CD14-positive monocyte (primary cell): ENCODE measurements at regions not wholly inside any gene's neighbourhood (a gene's known extent, or its start where the extent isn't known, plus 50 kb on each side); places are given as distances from the start of the nearest gene placed in this dataset.

ENCODE experiments used
- DNase-seq, 3 donors: peaks; one replicate each; pipeline ENCODE4 v3.0.0-alpha.2; 2011 to 2022
- H2AFZ ChIP-seq: 2 replicates; pipeline ENCODE4 v1.6.0; 2012; ENCODE audit warnings: mild to moderate bottlenecking, low read depth, low read length, inconsistent platforms; ENCODE audit not compliant: insufficient read depth, poor library complexity, severe bottlenecking
- H3K27ac ChIP-seq, 2 donors: 1 replicate in 1 of 2; 2 replicates in 1 of 2; pipeline ENCODE4 v1.5.1; 2012 to 2013; ENCODE audit warnings: low read length in 2 of 2, control low read depth in 1 of 2, inconsistent platforms in 1 of 2, low read depth in 1 of 2, mild to moderate bottlenecking in 1 of 2
- H3K27me3 ChIP-seq, 2 donors: one replicate each; pipeline versions ENCODE4 v1.6.0 to v1.6.1; 2011 to 2013; ENCODE audit warnings: low read length in 2 of 2; ENCODE audit not compliant: control insufficient read depth in 2 of 2, insufficient read depth in 2 of 2
- H3K36me3 ChIP-seq, 2 donors: replicated peaks in 1 of 2; 1 replicate in 1 of 2; 2 replicates in 1 of 2; pipeline versions ENCODE4 v1.5.1 to v1.6.1; 2012 to 2013; ENCODE audit warnings: low read length in 2 of 2, control low read depth in 1 of 2, inconsistent platforms in 1 of 2, mild to moderate bottlenecking in 1 of 2; ENCODE audit not compliant: insufficient read depth in 2 of 2, control insufficient read depth in 1 of 2
- H3K4me1 ChIP-seq, 2 donors: 1 replicate in 1 of 2; 2 replicates in 1 of 2; pipeline versions ENCODE4 v1.5.1 to v1.6.1; 2012 to 2013; ENCODE audit warnings: low read length in 2 of 2, control low read depth in 1 of 2, inconsistent platforms in 1 of 2, mild to moderate bottlenecking in 1 of 2, moderate library complexity in 1 of 2; ENCODE audit not compliant: insufficient read depth in 2 of 2, control insufficient read depth in 1 of 2
- H3K4me2 ChIP-seq: replicated peaks from 2 replicates; pipeline ENCODE3; 2012; ENCODE audit warnings: low read length, moderate library complexity, mild to moderate bottlenecking; ENCODE audit not compliant: poor library complexity, severe bottlenecking; ENCODE audit errors: extremely low read depth
- H3K4me3 ChIP-seq, 3 experiments: fragments of 200-600 bp in 1 of 3; sonication (generic) in 1 of 3; replicated peaks in 1 of 3; 1 replicate in 2 of 3; 2 replicates in 1 of 3; pipeline ENCODE4 v1.5.1; 2011 to 2013; ENCODE audit warnings: low read length in 3 of 3, mild to moderate bottlenecking in 3 of 3, control low read depth in 2 of 3, low read depth in 2 of 3, inconsistent platforms in 1 of 3, moderate library complexity in 1 of 3
- H3K79me2 ChIP-seq: 2 replicates; pipeline ENCODE4 v1.6.0; 2012; ENCODE audit warnings: mild to moderate bottlenecking, control low read depth, inconsistent platforms, low read length, moderate library complexity; ENCODE audit not compliant: insufficient read depth
- H3K9ac ChIP-seq: 2 replicates; pipeline ENCODE4 v1.6.0; 2017; ENCODE audit warnings: low read length, mild to moderate bottlenecking; ENCODE audit not compliant: insufficient read depth, poor library complexity, severe bottlenecking
- H3K9me3 ChIP-seq, 2 donors: replicated peaks in 1 of 2; 1 replicate in 1 of 2; 2 replicates in 1 of 2; pipeline versions ENCODE4 v1.5.1 to v1.6.1; 2012 to 2013; ENCODE audit warnings: low read length in 2 of 2, control low read depth in 1 of 2; ENCODE audit not compliant: control insufficient read depth in 1 of 2, insufficient read depth in 1 of 2
- H4K20me1 ChIP-seq: 2 replicates; pipeline ENCODE4 v1.6.0; 2012; ENCODE audit warnings: mild to moderate bottlenecking, low read length, control low read depth, moderate library complexity; ENCODE audit not compliant: insufficient read depth
- H3K27ac Mint-ChIP-seq, 7 donors: one replicate each; pipeline ENCODE4 v1.8.0; 2020; ENCODE audit warnings: mild to moderate bottlenecking in 7 of 7, mixed read lengths in 7 of 7, moderate library complexity in 6 of 7, inconsistent platforms in 2 of 7
- H3K27me3 Mint-ChIP-seq, 3 donors: one replicate each; pipeline ENCODE4 v1.8.0; 2021 to 2022; ENCODE audit warnings: low read depth in 3 of 3, mild to moderate bottlenecking in 3 of 3, mixed read lengths in 3 of 3, moderate library complexity in 3 of 3, inconsistent platforms in 1 of 3
- H3K36me3 Mint-ChIP-seq, 2 donors: one replicate each; pipeline ENCODE4 v1.8.0; 2020; ENCODE audit warnings: mixed read lengths in 2 of 2, inconsistent platforms in 1 of 2, mild to moderate bottlenecking in 1 of 2
- H3K4me1 Mint-ChIP-seq: one replicate; pipeline ENCODE4 v1.8.0; 2020; ENCODE audit warnings: mild to moderate bottlenecking, mixed read lengths
- H3K4me3 Mint-ChIP-seq, 2 donors: one replicate each; pipeline ENCODE4 v1.8.0; 2020; ENCODE audit warnings: mild to moderate bottlenecking in 2 of 2, mixed read lengths in 2 of 2, moderate library complexity in 1 of 2
- H3K9me3 Mint-ChIP-seq, 7 donors: one replicate each; pipeline ENCODE4 v1.8.0; 2020 to 2022; ENCODE audit warnings: mixed read lengths in 7 of 7, mild to moderate bottlenecking in 6 of 7, moderate library complexity in 6 of 7, inconsistent platforms in 2 of 7
- WGBS: methylation state at CpG from one replicate; pipeline ENCODE4 v1.1.5; 2013; ENCODE audit warnings: missing lambda C conversion rate; ENCODE audit not compliant: insufficient coverage; 5-methylcytosine and 5-hydroxymethylcytosine counted together
- intact Hi-C, 2 donors: fragments of 100-400 bp; cut with micrococcal nuclease; formaldehyde crosslinking; loops; one replicate each; pipeline versions ENCODE4 v1.15.0 to v1.15.1; 2023
- TF ChIP-seq, protein P1 (sequence below): fragments of 200-600 bp; IDR thresholded peaks from one replicate; pipeline ENCODE4 v1.8.0; 2022; ENCODE audit warnings: antibody characterized with exemption, mild to moderate bottlenecking

DNA sequence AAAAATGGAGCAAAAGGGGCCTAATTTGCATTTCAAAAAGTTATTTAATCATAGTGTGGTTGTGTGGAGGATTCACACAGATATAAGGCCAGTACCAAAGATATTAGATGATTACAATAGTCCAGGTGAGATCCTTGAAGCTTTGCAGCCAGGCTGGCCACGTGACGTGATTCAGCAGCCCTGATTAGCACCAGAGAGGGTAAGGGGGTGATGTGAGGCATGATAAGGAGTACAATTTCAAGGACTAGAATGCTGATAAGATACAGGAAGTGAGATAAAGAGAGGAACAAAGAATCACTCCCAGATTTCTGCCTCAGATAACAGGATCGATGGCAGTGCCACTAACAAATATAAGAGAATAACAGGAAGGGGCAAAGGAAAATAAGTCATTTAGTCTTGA is 108.4 kb upstream of the PALS2 start:
- no peaks in the 10 kb centered on the region for H3K4me1 ChIP-seq
- no peaks in the 10 kb centered on the region for H3K36me3 ChIP-seq
- no peak overlapping the region for H3K9ac ChIP-seq
- no peak overlapping the region for H3K4me3 Mint-ChIP-seq
- no peaks in the 10 kb centered on the region for H3K27me3 Mint-ChIP-seq
- no peaks in the 10 kb centered on the region for H3K79me2 ChIP-seq
- no peaks in the 10 kb centered on the region for H3K4me1 Mint-ChIP-seq
- H3K27ac Mint-ChIP-seq: no peak overlapping the region
- peaks cover 0 to 4% (median 0%) of the 10 kb centered on the region in 7 donors for H3K9me3 Mint-ChIP-seq
- no peaks in the 10 kb centered on the region for H3K36me3 Mint-ChIP-seq
- H3K9me3 ChIP-seq: no peaks in the 10 kb centered on the region
- H3K4me2 ChIP-seq: no peak overlapping the region
- H2AFZ ChIP-seq: no peak overlapping the region
- H3K27me3 ChIP-seq: no peaks in the 10 kb centered on the region
- DNase-seq: no peak
- intact Hi-C loops: no loop called here
- H4K20me1 ChIP-seq: no peaks in the 10 kb centered on the region
- H3K27ac ChIP-seq: no peak overlapping the region
- TF ChIP-seq, protein P1, sequence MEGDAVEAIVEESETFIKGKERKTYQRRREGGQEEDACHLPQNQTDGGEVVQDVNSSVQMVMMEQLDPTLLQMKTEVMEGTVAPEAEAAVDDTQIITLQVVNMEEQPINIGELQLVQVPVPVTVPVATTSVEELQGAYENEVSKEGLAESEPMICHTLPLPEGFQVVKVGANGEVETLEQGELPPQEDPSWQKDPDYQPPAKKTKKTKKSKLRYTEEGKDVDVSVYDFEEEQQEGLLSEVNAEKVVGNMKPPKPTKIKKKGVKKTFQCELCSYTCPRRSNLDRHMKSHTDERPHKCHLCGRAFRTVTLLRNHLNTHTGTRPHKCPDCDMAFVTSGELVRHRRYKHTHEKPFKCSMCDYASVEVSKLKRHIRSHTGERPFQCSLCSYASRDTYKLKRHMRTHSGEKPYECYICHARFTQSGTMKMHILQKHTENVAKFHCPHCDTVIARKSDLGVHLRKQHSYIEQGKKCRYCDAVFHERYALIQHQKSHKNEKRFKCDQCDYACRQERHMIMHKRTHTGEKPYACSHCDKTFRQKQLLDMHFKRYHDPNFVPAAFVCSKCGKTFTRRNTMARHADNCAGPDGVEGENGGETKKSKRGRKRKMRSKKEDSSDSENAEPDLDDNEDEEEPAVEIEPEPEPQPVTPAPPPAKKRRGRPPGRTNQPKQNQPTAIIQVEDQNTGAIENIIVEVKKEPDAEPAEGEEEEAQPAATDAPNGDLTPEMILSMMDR: no peak
- H3K4me3 ChIP-seq: no peak overlapping the region
- WGBS: 73% methylated on average over 2 of the region's 3 CpGs

DNA sequence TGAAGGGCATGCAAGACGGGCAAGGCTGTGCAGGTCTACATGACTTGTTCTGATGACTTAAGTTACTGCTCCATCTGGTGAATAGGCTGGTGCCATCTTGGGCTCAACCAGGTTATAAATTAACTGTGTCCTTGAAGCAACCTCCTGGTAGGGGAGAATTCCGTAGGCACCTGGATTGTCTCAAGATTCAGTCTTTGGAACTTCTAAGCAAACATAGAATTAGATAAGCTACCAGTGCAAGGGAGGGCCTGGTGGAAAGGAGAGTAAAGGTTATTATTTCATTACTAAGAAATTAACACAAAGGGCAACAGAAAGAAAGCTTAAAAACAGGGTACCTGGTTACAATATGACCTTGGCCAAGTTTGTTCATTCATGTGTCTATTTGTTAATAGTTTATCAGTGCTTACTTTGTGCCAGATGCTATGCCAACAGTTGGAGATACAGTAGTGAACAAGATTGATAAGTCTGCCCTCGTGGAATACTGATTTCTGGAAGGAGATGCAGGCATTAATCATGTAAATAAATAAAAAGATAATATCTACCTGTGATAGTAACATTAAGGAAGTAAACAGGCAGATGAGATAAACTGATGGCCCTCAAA is 107.0 kb upstream of the PALS2 start:
- no peaks in the 10 kb centered on the region for H3K36me3 Mint-ChIP-seq
- H3K9ac ChIP-seq: no peak overlapping the region
- H4K20me1 ChIP-seq: no peaks in the 10 kb centered on the region
- no peaks in the 10 kb centered on the region for H3K27me3 ChIP-seq
- no peak overlapping the region for H3K4me3 ChIP-seq
- H3K4me1 ChIP-seq: no peaks in the 10 kb centered on the region
- no peaks in the 10 kb centered on the region for H3K4me1 Mint-ChIP-seq
- no peaks in the 10 kb centered on the region for H3K36me3 ChIP-seq
- no peak for DNase-seq
- peaks cover 0 to 9% (median 0%) of the 10 kb centered on the region in 7 donors for H3K9me3 Mint-ChIP-seq
- H3K4me2 ChIP-seq: no peak overlapping the region
- H3K9me3 ChIP-seq: no peaks in the 10 kb centered on the region
- WGBS: 92% methylated on average over 2 of the region's 3 CpGs
- H3K27ac Mint-ChIP-seq: no peak overlapping the region
- H3K27ac ChIP-seq: no peak overlapping the region
- no peak overlapping the region for H3K4me3 Mint-ChIP-seq
- H2AFZ ChIP-seq: no peak overlapping the region
- no peaks in the 10 kb centered on the region for H3K27me3 Mint-ChIP-seq
- TF ChIP-seq, protein P1: no peak
- intact Hi-C loops: no loop called here
- H3K79me2 ChIP-seq: no peaks in the 10 kb centered on the region
